MM.1S (cell line): ENCODE measurements at regions not wholly inside any gene's neighbourhood (a gene's known extent, or its start where the extent isn't known, plus 50 kb on each side); places are given as distances from the start of the nearest gene placed in this dataset.

ENCODE experiments used
- DNase-seq: peaks from one replicate; pipeline ENCODE4 v3.0.0-alpha.2; 2015
- H2AFZ ChIP-seq: fragments of 300-600 bp; sonication (generic); 2 replicates; pipeline ENCODE4 v1.6.0; 2016; ENCODE audit warnings: antibody characterized with exemption, low read length
- H3F3A ChIP-seq: fragments of 300-600 bp; sonication (generic); 2 replicates; pipeline ENCODE4 v1.6.1; 2016; ENCODE audit warnings: mild to moderate bottlenecking, antibody characterized with exemption, low read length, moderate library complexity, mixed read lengths; ENCODE audit not compliant: insufficient read depth
- H3K27ac ChIP-seq: fragments of 300-600 bp; sonication (generic); 2 replicates; pipeline ENCODE4 v1.5.1; 2016; ENCODE audit warnings: mild to moderate bottlenecking, low read length
- H3K27me3 ChIP-seq: fragments of 300-600 bp; sonication (generic); replicated peaks from 2 replicates; pipeline ENCODE4 v1.6.0; 2016; ENCODE audit warnings: low read length; ENCODE audit not compliant: insufficient read depth
- H3K36me3 ChIP-seq: fragments of 300-600 bp; sonication (generic); replicated peaks from 2 replicates; pipeline ENCODE4 v1.6.1; 2016; ENCODE audit warnings: mild to moderate bottlenecking, low read length, mixed read lengths; ENCODE audit not compliant: insufficient read depth
- H3K4me1 ChIP-seq: fragments of 300-600 bp; sonication (generic); 2 replicates; pipeline ENCODE4 v1.6.1; 2016; ENCODE audit warnings: low read length, mixed read lengths
- H3K4me2 ChIP-seq: fragments of 300-600 bp; sonication (generic); 2 replicates; pipeline ENCODE4 v1.6.0; 2016; ENCODE audit warnings: low read depth, low read length
- H3K4me3 ChIP-seq: fragments of 300-600 bp; sonication (generic); 2 replicates; pipeline ENCODE4 v1.5.1; 2016; ENCODE audit warnings: low read length, mixed read lengths
- H3K79me2 ChIP-seq: fragments of 300-600 bp; sonication (generic); 2 replicates; pipeline ENCODE4 v1.6.1; 2016; ENCODE audit warnings: mixed run types, low read length, mixed read lengths
- H3K9ac ChIP-seq: fragments of 300-600 bp; sonication (generic); 2 replicates; pipeline ENCODE4 v1.6.1; 2016; ENCODE audit warnings: low read length, mixed read lengths
- H3K9me2 ChIP-seq: fragments of 300-600 bp; sonication (generic); replicated peaks from 2 replicates; pipeline ENCODE4 v1.6.1; 2016; ENCODE audit warnings: mild to moderate bottlenecking, low read length, mixed read lengths; ENCODE audit not compliant: insufficient read depth
- H3K9me3 ChIP-seq: fragments of 300-600 bp; sonication (generic); replicated peaks from 2 replicates; pipeline ENCODE4 v1.6.1; 2016; ENCODE audit warnings: mild to moderate bottlenecking, low read length, mixed read lengths; ENCODE audit not compliant: insufficient read depth
- H4K20me1 ChIP-seq: fragments of 300-600 bp; sonication (generic); 2 replicates; pipeline ENCODE4 v1.6.1; 2016; ENCODE audit warnings: mild to moderate bottlenecking, low read length, moderate library complexity, mixed read lengths; ENCODE audit not compliant: insufficient read depth
- EZH2 ChIP-seq: fragments of 300-600 bp; sonication (generic); optimal IDR thresholded peaks from 2 replicates; pipeline ENCODE3; 2017; ENCODE audit warnings: low read depth, mild to moderate bottlenecking, antibody characterized with exemption, low read length, mixed read lengths
- EZH2phosphoT487 ChIP-seq: fragments of 300-600 bp; sonication (generic); IDR thresholded peaks from 2 replicates; pipeline ENCODE4 v1.6.1; 2018; ENCODE audit warnings: antibody characterized with exemption, low read length
- TF ChIP-seq, protein P1 (sequence below): fragments of 300-600 bp; sonication (generic); IDR thresholded peaks from 2 replicates; pipeline ENCODE4 v1.5.1; 2016; ENCODE audit warnings: antibody characterized with exemption, low read length, mixed read lengths

DNA sequence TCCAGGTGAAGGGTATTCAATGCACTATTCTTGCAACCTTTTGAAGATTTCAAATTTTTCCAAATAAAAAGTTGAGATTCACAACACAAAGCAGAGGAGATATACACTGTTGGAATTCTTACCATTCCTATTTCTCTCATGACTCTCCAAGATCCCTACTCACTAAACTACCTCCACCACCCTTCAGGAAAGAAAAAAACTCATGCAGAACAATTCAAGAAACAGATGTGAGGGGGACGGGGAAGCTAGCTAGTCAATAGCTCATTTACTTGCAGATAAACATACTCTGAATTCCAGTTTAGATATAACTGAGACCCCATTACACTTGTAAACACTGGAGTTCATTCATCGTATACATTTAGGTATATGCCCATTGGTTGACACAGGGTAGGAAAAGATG is 90.0 kb upstream of the SERP2 start:
- no peaks in the 10 kb centered on the region for H3F3A ChIP-seq
- DNase-seq, result no peak
- TF ChIP-seq EZH2phosphoT487 (no peak), EZH2 (no peak)
- TF ChIP-seq, protein P1, sequence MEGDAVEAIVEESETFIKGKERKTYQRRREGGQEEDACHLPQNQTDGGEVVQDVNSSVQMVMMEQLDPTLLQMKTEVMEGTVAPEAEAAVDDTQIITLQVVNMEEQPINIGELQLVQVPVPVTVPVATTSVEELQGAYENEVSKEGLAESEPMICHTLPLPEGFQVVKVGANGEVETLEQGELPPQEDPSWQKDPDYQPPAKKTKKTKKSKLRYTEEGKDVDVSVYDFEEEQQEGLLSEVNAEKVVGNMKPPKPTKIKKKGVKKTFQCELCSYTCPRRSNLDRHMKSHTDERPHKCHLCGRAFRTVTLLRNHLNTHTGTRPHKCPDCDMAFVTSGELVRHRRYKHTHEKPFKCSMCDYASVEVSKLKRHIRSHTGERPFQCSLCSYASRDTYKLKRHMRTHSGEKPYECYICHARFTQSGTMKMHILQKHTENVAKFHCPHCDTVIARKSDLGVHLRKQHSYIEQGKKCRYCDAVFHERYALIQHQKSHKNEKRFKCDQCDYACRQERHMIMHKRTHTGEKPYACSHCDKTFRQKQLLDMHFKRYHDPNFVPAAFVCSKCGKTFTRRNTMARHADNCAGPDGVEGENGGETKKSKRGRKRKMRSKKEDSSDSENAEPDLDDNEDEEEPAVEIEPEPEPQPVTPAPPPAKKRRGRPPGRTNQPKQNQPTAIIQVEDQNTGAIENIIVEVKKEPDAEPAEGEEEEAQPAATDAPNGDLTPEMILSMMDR, result no peak
- no peaks in the 10 kb centered on the region for H3K4me1 ChIP-seq
- no peaks in the 10 kb centered on the region for H3K36me3 ChIP-seq
- no peak overlapping the region for H2AFZ ChIP-seq
- H3K79me2 ChIP-seq, result no peaks in the 10 kb centered on the region
- no peaks in the 10 kb centered on the region for H3K9me3 ChIP-seq
- no peak overlapping the region for H3K9ac ChIP-seq
- H3K9me2 ChIP-seq, result no peaks in the 10 kb centered on the region
- no peak overlapping the region for H3K27ac ChIP-seq
- no peaks in the 10 kb centered on the region for H3K27me3 ChIP-seq
- no peaks in the 10 kb centered on the region for H4K20me1 ChIP-seq
- no peak overlapping the region for H3K4me2 ChIP-seq
- H3K4me3 ChIP-seq, result no peak overlapping the region

DNA sequence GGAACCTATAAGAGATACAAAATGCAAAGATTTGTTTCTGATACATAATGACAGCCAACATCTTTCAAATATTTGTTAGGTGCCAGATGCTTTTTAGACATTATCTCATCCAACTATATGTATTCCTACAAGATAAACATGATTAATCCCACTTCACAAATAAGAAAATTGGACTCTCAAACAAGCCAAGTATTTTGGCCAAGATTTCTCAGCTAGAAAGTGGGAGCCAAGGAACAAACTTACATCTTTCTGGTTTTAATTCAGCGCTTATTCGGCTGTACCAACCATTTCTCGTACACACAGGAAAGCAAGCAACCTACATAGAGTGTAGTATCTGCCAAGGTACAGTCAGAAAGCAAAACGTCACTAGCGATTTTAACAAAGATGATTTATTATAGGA is 85.7 kb upstream of the SERP2 start:
- no peak for DNase-seq
- no peak overlapping the region for H3K4me2 ChIP-seq
- no peaks in the 10 kb centered on the region for H3K79me2 ChIP-seq
- no peak overlapping the region for H3K9ac ChIP-seq
- H2AFZ ChIP-seq, result no peak overlapping the region
- H3K9me3 ChIP-seq, result no peaks in the 10 kb centered on the region
- no peaks in the 10 kb centered on the region for H4K20me1 ChIP-seq
- no peak overlapping the region for H3K4me3 ChIP-seq
- H3K27ac ChIP-seq, result no peak overlapping the region
- no peaks in the 10 kb centered on the region for H3K4me1 ChIP-seq
- H3K9me2 ChIP-seq, result no peaks in the 10 kb centered on the region
- H3F3A ChIP-seq, result no peaks in the 10 kb centered on the region
- H3K27me3 ChIP-seq, result no peaks in the 10 kb centered on the region
- TF ChIP-seq EZH2phosphoT487, result no peak
- no peak for TF ChIP-seq EZH2
- no peaks in the 10 kb centered on the region for H3K36me3 ChIP-seq

DNA sequence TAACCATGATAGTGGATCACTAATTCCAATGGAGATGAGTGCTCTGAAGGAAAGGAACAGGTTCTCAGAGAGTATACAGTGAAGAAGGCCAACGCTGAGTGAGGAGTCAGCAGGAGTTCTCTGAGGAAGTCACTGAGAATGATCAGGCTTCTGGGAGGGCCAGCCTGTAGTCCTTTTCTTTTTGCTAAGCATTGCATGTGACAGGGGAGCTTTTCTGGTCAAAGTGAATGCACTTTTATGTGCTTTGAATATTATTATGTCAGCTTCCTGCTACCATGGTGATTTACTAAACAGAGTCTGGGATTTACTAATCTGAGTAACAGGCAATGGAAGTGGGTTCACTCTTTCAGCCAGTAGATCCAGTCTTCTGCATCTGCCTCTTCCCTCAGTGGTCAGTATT is 81.1 kb upstream of the SERP2 start:
- Histone ChIP-seq H3K9me2 (no peaks in the 10 kb centered on the region), H4K20me1 (no peaks in the 10 kb centered on the region), H2AFZ (no peak overlapping the region), H3K36me3 (no peaks in the 10 kb centered on the region), H3K4me1 (no peaks in the 10 kb centered on the region), H3K4me2 (no peak overlapping the region), H3K9ac (no peak overlapping the region), H3K27me3 (no peaks in the 10 kb centered on the region), H3K4me3 (no peak overlapping the region), H3K27ac (no peak overlapping the region), H3K79me2 (no peaks in the 10 kb centered on the region), H3F3A (no peaks in the 10 kb centered on the region), H3K9me3 (no peaks in the 10 kb centered on the region)
- TF ChIP-seq EZH2phosphoT487 (no peak), EZH2 (no peak)
- TF ChIP-seq, protein P1, result no peak
- no peak for DNase-seq

DNA sequence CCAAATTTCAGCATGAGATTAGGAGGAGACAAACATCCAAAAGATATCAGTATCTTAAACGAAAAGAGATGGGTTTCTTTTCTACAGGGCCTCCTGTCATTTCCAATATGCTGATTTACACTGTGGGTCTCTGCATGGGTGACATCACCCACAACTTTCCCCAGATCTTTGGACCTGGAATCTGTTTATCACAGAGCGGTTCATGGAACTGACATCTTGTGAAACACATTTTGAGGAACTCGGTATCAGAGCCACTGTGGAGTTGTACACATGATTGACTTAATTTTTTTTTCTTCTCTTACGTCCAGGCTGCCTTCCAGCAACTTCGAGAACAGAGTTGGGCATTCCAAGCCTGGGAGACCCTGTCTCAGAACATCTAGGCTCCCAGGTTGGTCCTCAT is 80.2 kb upstream of the SERP2 start:
- no peak overlapping the region for H2AFZ ChIP-seq
- no peaks in the 10 kb centered on the region for H3K9me2 ChIP-seq
- H3K27ac ChIP-seq, result no peak overlapping the region
- H3K4me2 ChIP-seq, result no peak overlapping the region
- TF ChIP-seq EZH2phosphoT487, result no peak
- no peak for TF ChIP-seq EZH2
- TF ChIP-seq, protein P1, result no peak
- H4K20me1 ChIP-seq, result no peaks in the 10 kb centered on the region
- no peaks in the 10 kb centered on the region for H3K27me3 ChIP-seq
- H3K9ac ChIP-seq, result no peak overlapping the region
- H3K9me3 ChIP-seq, result no peaks in the 10 kb centered on the region
- no peaks in the 10 kb centered on the region for H3K36me3 ChIP-seq
- H3K79me2 ChIP-seq, result no peaks in the 10 kb centered on the region
- H3K4me3 ChIP-seq, result no peak overlapping the region
- H3K4me1 ChIP-seq, result no peaks in the 10 kb centered on the region
- no peaks in the 10 kb centered on the region for H3F3A ChIP-seq
- DNase-seq, result no peak
